CD4-positive, alpha-beta T cell treated with Interleukin-15 for 1 hour (primary cell): ENCODE measurements at regions not wholly inside any gene's neighbourhood (a gene's known extent, or its start where the extent isn't known, plus 50 kb on each side); places are given as distances from the start of the nearest gene placed in this dataset.
"Not testable (repeated sequence)": the region's sequence is repeated elsewhere in the genome, so short reads cannot be mapped to it uniquely, and the experiment has no call there.

Experiments
- DNase-seq: peaks from one replicate; pipeline ENCODE4 v3.0.0-alpha.2; 2020

DNA sequence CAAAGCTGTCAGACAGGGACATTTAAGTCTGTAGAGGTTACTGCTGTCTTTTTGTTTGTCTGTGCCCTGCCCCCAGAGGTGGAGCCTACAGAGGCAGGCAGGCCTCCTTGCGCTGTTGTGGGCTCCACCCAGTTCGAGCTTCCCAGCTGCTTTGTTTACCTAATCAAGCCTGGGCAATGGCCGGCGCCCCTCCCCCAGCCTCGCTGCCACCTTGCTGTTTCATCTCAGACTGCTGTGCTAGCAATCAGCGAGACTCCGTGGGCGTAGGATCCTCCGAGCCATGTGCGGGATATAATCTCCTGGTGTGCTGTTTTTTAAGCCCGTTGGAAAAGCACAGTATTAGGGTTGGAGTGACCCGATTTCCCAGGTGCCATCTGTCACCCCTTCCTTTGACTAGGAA is 454.2 kb upstream of the CCDC196 start:
- DNase-seq = not testable (repeated sequence)

DNA sequence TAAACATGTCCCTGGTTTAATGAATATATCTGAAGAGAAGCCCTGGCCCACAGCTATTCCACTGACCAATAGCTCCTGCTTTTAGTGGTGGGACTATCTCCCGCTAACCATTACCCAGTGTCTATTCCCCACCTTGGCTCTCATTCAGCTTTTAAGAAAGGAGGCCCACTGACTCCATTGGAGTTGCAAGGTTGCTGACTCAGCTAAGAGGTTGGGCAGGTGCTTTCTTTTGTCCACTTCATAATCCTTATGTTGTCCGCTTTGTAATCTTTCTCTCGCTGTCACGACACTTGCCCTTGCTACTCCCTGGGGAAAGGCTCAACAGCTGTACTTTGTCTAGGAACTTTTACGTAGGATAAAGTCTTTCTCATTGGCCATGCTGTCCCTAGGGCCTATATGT is 453.4 kb upstream of the CCDC196 start:
- DNase-seq = no peak

DNA sequence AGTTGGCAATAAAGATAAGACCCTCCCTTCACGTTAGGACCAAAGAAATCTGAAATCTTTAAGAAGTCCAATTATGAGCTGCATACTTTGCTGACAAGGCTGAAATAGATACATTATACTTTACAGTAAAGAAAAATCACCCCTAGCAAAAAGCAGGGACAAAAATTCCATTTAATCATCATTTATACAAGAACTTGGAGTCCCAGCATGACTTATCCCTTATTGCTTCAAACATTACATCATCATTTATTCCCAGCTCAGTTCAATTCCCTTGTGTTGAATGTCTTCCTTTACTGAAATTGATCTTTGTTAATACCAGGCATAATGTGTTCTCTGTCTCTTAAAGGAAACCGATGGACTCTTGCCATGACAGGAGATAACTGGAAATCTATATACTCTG is 449.6 kb upstream of the CCDC196 start:
- DNase-seq = no peak

DNA sequence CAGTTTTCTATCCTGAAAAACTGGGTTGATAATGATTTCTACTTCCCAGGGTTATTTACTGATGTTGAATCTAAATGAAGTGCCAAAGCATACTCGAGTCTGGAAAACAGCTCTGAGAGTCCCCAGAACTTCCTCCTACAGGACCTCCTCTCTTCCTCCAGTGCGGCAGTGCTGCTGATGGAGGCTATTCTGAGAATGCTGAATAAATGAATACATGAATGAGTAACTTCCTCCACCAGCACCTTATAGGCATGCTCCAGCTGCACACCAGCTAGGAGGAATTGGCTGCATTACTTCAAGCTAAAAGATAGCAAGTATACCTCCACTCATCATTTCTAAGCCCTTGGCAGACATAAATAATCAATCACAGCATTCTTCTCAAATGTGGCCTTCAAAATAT is 448.8 kb upstream of the CCDC196 start:
- DNase-seq = no peak

DNA sequence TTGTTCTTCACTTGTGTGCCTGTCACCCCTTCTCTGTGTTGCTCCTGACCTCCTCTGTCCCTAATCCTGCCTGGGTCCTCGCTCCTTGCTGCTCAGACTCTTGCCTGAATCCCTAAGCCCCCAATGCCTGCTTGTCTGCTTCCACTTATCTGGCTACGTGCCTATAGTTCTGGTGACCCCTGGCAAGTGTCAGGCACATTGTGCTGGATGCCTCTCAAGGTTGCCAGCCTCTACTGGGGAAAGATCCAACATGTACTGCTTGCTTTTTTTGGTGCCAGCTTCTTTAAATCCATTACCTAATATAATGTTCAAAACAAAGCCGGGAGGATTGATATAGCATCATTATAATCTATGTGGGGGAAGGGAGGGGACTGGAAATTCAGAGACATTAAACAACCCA is 448.0 kb upstream of the CCDC196 start:
- DNase-seq = no peak

DNA sequence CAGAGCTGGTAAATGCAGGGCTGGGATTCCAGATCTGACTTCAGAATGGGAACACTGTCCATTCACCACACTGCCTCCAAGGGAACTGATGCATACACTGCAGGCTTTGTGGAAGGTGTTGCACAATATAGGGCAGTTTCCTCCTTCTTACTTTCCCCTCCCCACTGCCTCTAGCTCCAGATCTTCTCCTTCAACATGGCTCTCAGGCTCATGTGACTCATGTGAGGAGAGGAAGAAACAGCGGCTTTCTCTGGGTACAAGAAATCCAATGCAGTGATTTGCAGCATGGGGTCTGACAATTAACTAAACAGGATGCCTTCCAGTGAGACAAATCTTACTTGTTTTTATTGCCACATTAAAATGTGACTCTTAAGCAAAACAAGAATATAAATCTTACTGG is 447.6 kb upstream of the CCDC196 start:
- no peak for DNase-seq

DNA sequence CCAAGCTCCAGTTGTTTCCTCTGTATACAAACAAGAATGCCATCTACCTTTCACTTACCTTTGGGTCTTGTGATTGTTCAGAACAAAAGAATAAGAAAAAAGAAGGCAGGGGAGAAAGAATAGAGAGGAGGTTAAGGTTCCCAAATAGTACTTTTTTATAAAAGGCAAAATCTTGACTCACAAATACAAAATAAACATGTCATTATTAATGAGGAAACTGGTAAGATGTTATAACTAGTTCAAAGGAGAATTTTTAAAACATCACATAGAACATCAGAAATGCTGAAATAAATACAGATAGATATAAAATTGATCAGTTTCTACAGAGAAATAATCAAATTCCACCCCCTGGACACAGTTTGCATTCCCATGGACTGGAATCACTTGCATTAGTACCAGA is 446.7 kb upstream of the CCDC196 start:
- DNase-seq = no peak

DNA sequence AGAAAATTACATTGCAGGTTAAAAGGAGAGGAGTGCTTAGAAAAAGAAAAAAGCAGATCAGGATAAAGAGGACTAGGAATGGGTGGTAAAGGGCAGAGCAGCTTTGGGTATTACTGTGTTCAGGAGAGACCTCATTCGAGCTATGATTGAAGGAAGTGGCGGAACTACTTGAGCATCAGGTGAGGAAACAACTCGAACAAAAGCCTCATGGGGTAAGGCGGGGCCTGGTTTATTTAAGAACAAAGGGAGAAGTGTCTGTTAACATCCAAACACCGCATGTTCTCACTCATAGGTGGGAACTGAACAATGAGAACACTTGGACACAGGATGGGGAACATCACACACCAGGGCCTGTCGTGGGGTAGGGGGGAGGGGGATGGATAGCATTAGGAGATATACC is 444.6 kb upstream of the CCDC196 start:
- no peak for DNase-seq

DNA sequence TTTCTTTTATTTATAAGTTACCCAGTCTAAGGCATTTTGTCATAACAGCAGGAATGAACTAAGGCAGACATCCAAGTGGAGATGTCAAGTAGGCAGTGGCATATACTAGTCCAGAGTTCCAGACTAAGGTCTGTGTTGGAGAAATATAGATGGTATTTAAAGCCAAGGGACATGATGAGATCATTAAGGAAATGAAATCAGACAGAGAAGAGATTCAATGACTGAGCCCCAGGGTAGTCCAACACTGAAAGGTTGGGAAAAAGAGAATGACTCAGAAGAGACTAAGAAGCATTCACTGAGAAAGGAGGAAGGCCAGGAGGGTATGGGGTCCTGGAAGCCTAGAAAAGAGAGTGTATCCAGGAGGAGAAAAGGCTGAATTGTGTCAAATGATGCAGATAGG is 442.2 kb upstream of the CCDC196 start:
- DNase-seq = no peak

DNA sequence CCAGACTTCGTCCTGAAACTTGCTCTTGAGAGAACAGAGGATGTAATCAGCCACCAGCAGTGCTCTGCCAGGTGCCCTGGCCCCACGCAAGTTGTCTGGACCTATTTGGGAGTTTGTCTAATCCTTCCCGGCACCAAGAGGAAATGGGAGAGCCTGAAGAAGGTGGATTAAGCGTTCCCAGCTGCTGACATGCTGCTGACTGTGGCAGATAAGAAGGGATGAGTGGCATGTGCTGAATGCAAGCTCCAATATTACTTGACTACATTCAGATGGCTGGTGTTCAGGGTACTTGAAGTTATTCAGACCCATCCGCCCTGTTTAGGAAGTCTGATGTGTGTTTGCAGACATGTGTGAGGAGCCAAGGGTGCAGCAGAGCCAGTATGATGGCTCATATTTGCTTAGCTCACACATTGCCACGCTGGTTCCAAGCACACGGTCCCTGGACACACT is 440.6 kb upstream of the CCDC196 start:
- no peak for DNase-seq

DNA sequence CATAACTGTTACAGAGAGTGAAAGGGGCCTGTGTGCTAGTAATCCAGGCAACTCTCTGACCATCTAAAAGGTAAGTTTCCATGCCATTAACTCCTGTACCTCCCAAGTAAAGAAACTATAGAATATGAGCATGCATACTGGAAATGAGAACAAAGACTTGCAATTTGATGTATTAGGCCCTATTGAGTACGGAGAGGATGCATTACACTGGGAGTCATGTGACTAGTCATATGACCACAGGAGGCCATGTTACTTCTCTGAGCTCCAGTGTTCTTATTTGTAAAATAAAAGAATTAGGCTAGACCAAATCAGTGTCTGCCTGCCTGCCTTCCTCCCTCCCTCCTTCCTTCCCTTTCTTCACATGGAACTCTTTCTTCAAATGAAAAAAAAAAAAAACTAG is 440.1 kb upstream of the CCDC196 start:
- DNase-seq = no peak

DNA sequence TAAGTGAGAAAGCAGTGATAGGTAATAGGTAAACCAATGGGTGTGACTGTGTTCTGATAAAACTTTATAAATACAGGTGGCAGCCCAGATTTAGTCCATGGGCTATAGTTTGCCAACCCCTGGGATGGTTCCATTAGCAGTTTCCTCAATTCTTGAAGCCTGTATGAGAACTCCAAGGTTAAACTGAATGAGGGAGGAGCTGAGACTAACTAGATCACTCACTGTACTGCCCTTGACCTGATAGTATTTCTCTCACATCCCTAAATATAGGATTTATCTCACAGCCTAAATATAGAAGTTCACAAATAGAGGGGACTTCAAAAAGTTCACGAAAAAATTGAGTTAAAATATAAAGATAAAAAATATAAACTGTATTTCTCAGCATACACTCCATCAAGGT is 439.6 kb upstream of the CCDC196 start:
- DNase-seq = no peak

DNA sequence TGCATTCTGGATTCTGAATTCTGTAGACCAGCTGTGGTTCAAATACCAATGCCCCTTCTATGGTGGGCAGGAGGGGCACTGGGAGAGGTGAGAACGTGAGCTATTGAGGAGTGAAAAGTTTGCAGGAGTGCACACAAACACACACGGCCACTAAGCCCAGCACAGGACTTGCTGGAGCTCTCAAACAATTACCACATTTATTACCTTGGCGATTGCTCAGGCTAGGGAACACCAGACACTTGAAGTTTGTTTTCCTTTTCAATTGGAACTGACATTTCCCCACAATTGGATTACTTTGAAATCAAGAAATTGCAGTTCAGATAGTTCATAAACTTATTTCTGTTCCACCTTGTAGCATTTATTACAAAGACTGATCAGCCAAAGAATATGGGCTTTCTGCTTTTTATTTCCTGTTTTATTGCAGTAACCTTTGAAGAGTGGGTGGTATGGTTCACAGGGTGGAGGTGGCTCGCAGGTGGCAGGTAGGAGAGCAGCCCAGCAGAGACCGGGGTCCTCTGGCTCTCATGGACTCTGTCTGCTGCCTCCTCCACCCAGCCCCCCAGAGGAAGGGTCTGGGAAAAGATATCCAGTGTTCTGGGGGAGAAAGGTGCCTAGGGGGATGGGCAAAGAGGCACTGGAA is 429.8 kb upstream of the CCDC196 start:
- no peak for DNase-seq

DNA sequence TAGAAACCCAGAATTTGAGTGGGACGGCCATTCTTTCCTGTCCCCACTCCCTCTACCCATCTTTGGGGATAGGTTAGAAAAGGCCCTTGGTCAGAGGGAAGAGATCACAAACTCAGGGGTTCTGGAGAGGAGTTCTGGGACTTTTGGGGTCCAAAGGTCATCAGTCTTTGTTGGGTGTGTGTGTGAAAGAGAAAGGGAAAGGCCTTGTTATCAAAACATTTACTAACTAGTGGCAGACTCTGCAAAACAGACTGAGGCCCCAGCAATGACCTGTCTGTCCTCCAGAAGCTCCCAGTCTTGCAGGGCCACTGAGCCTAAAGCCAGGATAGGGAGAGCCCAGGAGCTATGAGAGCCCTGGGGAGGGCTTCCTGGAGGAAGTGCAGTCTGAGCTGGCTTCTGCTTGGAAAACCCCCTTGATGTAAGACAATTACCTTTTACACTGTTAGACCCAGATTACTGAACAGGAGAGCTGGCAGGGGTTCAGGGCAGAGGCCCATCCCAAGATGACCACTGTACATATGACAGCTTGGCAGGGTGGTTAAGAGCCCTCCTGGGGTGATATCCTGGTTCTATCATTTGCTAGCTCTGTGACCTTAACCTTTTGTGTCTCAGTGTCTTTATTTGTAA is 429.1 kb upstream of the CCDC196 start:
- DNase-seq = no peak

DNA sequence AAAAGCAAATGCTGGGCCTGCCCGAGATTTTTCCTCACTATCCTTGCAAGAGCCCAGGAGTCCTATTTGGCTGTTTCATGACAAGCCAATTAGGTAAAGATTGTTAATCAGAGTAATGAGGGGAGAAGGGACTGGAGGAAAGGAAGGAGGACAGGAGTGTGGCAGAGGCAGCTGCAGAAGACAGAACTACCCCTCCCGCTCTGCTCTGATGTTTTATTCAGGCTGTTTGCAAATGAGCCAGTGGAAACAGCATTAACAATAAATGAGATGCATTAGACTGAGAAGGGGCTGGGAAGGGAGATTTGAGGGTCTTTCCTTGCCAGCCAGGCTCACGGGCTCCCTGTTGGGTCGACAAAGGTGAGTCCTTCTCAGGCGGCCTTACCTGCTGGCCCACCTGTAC is 421.0 kb upstream of the CCDC196 start:
- DNase-seq = no peak

DNA sequence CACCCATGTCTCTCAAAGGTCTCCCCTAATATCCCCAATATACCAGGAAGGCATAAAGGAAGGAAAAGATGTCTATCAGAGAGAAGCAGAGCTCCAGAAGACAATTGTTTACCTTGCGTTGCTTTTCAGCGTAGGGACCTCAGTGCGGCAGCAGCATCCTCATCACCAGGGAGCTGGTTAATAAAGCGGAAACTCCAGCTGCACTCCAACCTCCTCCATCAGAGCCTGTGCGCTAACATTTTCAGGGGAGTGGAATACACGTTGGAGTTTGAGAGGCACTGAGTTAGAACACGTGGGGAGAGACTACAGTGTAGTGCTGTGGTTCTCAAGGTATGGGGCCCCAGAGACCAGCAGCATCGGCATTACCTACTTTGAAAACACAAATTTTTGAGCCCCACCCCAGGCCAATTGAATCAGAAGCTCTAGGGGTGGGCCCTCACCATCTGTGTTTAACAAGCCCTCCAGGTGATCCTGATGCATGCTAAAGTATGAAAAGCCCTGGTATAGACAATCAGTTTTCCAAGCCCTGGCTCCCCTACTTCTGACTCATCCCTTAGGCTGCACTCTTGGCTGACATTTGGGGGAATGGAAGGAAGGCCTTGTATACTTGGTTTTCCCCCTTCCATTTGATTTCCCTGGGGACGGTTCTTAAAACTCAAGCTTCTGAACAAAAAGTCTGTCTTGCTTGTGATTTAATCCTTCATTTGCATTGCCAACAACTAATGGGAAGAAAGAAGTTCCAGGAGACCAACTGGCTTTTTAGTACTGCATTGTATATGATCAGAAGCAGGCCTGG is 419.0 kb upstream of the CCDC196 start:
- no peak for DNase-seq

DNA sequence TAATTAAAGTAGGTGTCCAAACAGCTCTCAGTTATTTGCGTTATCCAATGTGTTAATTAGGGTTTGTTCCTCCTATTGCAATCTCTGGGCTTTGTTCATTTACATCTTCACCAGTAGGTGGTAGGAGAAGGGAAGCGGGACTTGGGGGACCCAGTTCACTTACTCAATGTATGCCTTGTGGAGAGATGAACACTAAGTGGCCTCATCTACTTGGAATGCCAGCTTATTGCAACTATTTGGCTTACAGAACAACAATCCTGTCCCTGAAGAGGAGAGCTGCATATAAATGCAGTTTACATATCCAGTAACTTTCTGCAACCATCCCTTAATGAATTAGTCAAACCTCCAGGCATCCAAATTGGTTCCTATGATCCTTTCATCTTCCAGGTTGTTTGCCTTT is 417.1 kb upstream of the CCDC196 start:
- no peak for DNase-seq

DNA sequence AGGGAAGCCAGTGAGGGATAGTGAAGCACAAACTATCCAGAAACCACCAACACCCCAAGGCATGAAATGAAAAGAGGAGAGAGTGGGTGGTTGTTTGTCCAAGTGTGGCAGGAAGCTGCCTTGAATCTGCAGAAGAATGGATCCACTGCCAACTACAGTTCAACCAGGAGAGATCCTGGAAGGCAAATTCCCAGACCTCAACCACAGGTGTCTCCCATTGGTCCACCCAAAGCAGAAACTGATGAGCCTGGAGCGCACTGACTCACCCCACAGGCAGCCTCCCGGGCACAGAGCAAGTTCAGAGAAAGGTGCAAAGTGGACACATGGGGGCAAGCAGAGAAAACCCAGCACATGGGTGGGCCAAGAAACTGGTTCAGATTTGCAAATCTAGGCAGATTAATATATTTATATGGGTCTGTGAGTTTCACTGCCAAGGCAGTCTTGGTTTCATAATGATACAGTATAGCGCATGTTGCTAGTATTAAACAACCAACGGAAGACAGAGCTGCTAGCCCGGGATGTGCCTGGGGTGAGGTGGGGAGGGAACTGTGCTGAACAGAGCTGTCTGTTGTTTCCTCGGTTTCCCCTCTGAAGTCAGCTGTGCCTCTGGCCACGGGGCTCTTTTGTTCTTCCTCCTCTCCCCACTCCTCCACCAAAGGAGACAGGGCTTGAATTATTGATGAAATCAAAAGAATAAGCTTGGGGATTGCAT is 416.2 kb upstream of the CCDC196 start:
- no peak for DNase-seq

DNA sequence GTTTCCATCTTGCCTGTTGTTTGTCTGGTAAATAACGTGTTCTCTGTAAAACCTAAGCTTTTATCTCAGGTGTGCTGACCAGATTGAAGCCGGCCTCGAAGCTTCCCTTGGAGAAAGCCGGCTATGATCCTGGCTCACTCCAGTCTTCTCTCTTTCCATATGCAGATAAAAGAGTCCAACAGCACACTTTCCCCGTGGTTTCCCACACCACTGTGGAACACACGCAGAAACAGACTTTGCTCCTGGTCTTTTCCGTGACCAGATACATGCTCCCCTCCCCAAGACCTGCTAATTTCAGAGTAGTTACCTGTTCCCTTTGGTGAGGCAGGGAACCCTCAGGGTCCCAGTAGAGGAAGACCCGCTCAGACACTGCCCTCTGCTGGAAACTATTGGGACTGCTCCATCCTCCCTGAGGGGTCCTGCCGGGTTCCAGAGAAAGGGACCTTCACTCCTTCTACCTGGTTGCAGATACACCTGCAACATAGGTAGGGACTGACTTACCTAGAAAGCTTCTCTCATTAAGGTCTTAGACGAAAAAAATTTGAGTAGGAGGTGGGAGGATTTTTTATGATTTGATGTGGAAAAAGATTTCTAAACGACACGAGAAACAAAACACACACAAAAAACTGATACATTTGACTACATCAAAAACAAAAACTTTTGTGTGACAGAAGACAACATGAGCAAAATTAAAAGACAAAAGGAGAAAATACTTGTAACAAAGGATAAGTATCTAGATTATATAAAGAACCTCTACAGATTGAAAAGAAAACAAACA is 415.4 kb upstream of the CCDC196 start:
- peak; percentile 49 for DNase-seq

DNA sequence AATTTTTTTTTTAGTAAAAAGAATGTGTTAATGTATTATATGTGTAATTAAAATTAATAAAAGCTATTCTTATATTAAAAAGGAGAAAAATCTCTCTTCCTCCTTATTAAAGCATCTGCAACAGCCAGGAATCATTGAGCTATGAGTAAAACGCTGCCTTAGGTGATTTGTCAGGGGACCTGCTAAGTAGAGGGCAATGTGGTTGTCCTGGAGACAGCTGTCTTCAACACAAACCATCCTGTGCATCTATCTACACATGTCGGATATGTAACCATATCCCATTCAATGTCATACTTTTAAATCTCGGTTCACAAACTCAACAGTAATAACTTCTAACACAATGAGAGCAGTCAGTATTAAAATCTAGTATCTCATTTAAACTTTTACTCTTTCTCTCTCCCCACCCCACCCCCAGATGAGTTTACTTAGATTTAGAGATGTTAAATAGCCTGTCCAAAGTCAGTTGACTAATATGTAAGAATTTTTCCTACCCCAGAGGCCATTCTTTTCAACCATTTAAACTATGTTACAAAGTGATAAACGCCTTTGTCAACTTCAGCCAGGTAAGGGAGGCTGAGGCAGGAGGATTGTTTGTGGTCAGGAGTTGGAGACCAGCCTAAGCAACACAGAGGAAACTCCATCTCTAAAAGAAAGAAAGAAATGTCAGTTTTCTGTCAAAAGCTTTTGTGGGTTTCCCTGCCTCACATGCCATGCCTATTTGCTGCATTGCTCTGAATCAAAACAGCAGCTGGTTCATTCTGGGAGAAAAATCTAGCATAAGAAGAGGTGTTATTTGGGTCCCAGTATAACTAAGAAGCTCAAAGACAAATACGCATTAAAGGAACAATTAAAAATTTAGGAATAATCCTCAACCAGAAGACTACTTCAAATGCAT is 413.7 kb upstream of the CCDC196 start:
- no peak for DNase-seq

DNA sequence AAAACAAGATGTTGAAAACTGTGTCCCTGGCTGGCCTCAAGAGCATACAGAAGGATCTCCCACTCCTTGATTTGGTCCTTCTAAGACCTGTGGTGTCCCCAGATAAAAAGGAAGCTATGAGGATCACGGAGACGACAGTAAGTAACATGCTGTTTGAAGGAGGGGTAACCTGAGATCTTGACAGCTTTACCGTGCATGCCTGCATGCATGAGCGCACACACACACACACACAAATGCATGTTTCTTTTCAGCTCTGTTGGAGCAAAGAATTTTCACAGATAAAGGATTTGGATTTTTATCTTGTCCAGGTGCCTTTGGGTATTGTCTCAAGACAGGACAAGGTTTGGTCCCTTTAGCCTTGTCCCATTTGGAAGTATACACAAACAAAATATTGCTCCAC is 411.6 kb upstream of the CCDC196 start:
- DNase-seq = no peak

DNA sequence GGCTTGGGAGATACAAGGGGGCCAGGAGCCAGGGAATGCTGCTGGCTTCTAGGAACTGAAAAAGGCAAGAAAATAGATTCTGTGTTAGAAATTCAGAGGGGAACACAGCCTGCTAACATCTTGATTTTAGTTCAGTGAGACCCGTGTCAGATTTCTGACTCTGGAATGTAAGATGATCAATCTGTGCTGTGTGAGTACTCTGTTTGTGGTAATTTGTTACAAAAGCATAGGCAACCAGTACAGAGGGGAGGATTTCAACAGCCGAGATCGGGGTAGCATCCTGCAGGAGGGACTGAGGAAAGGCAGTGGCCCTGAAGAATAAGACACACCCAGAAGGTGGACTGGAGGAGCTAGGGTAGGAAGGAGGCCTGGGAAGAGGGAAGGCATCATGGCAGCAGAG is 410.0 kb upstream of the CCDC196 start:
- DNase-seq = no peak
